H9 (cell line): ENCODE measurements at regions not wholly inside any gene's neighbourhood (a gene's known extent, or its start where the extent isn't known, plus 50 kb on each side); places are given as distances from the start of the nearest gene placed in this dataset.

Source experiments
- DNase-seq: peaks from one replicate; pipeline ENCODE4 v3.0.0-alpha.2; 2017
- H2AFZ ChIP-seq: one replicate; pipeline ENCODE4 v1.6.1; 2013; ENCODE audit warnings: mild to moderate bottlenecking, low read length, control low read depth, moderate library complexity
- H2AK5ac ChIP-seq: 2 replicates; pipeline ENCODE4 v1.6.1; 2013; ENCODE audit warnings: low read length, control low read depth, mixed read lengths; ENCODE audit not compliant: insufficient read length
- H2BK120ac ChIP-seq: one replicate; pipeline ENCODE4 v1.6.1; 2013; ENCODE audit warnings: low read depth, mild to moderate bottlenecking, low read length, control low read depth, inconsistent platforms; ENCODE audit not compliant: poor library complexity, severe bottlenecking
- H2BK12ac ChIP-seq: 2 replicates; pipeline ENCODE4 v1.6.1; 2013; ENCODE audit warnings: low read length, control low read depth, mixed read lengths, low read depth; ENCODE audit not compliant: insufficient read length
- H2BK15ac ChIP-seq: 2 replicates; pipeline ENCODE4 v1.6.1; 2013; ENCODE audit warnings: low read depth, low read length, control low read depth
- H2BK20ac ChIP-seq: one replicate; pipeline ENCODE4 v1.6.1; 2013; ENCODE audit warnings: low read depth, mild to moderate bottlenecking, low read length, control low read depth, inconsistent platforms; ENCODE audit not compliant: poor library complexity, severe bottlenecking
- H2BK5ac ChIP-seq: 2 replicates; pipeline ENCODE4 v1.6.1; 2013; ENCODE audit warnings: low read length, control low read depth, mixed read lengths; ENCODE audit not compliant: insufficient read length
- H3K14ac ChIP-seq: 2 replicates; pipeline ENCODE4 v1.6.1; 2013; ENCODE audit warnings: low read length, control low read depth; ENCODE audit not compliant: insufficient read depth
- H3K18ac ChIP-seq: 2 replicates; pipeline ENCODE4 v1.6.1; 2013; ENCODE audit warnings: low read depth, mild to moderate bottlenecking, mixed read lengths, low read length, control low read depth; ENCODE audit not compliant: insufficient read length
- H3K23ac ChIP-seq: 2 replicates; pipeline ENCODE4 v1.6.1; 2013; ENCODE audit warnings: low read length, control low read depth, mixed read lengths, low read depth; ENCODE audit not compliant: insufficient read length
- H3K23me2 ChIP-seq: 2 replicates; pipeline ENCODE4 v1.6.1; 2013; ENCODE audit warnings: low read depth, mild to moderate bottlenecking, mixed read lengths, low read length, control low read depth; ENCODE audit not compliant: insufficient read length, poor library complexity, severe bottlenecking
- H3K27ac ChIP-seq: 2 replicates; pipeline ENCODE4 v1.5.1; 2013; ENCODE audit warnings: low read length, control low read depth, mixed read lengths, low read depth; ENCODE audit not compliant: insufficient read length
- H3K27me3 ChIP-seq: 2 replicates; pipeline ENCODE4 v1.6.1; 2013; ENCODE audit warnings: low read length, control low read depth, inconsistent platforms; ENCODE audit not compliant: insufficient read depth
- H3K4ac ChIP-seq: 2 replicates; pipeline ENCODE4 v1.6.1; 2013; ENCODE audit warnings: low read depth, mild to moderate bottlenecking, control low read depth, inconsistent platforms, low read length, moderate library complexity
- H3K4me1 ChIP-seq: 2 replicates; pipeline ENCODE4 v1.6.1; 2013; ENCODE audit warnings: low read length, control low read depth, inconsistent platforms; ENCODE audit not compliant: insufficient read depth
- H3K4me2 ChIP-seq: 2 replicates; pipeline ENCODE4 v1.6.1; 2013; ENCODE audit warnings: low read length, control low read depth, mixed read lengths; ENCODE audit not compliant: insufficient read length, insufficient read depth
- H3K56ac ChIP-seq: 2 replicates; pipeline ENCODE4 v1.6.1; 2013; ENCODE audit warnings: low read depth, mild to moderate bottlenecking, mixed read lengths, low read length, control low read depth; ENCODE audit not compliant: insufficient read length
- H3K79me1 ChIP-seq: 2 replicates; pipeline ENCODE4 v1.6.1; 2013; ENCODE audit warnings: low read depth, mild to moderate bottlenecking, moderate library complexity, low read length, control low read depth, inconsistent platforms; ENCODE audit not compliant: insufficient read depth, poor library complexity, severe bottlenecking
- H3K79me2 ChIP-seq: 2 replicates; pipeline ENCODE4 v1.6.1; 2013; ENCODE audit warnings: low read length, control low read depth, inconsistent platforms; ENCODE audit not compliant: insufficient read depth
- H3K9ac ChIP-seq: 2 replicates; pipeline ENCODE4 v1.6.1; 2013; ENCODE audit warnings: low read length, control low read depth, mixed read lengths; ENCODE audit not compliant: insufficient read length; ENCODE audit errors: extremely low read depth
- H3K9me3 ChIP-seq: one replicate; pipeline ENCODE4 v1.6.1; 2013; ENCODE audit warnings: low read depth, low read length, inconsistent platforms; ENCODE audit not compliant: control insufficient read depth
- H3T11ph ChIP-seq: one replicate; pipeline ENCODE4 v1.6.1; 2013; ENCODE audit warnings: mild to moderate bottlenecking, low read length, control low read depth, inconsistent platforms
- H4K20me1 ChIP-seq: one replicate; pipeline ENCODE4 v1.6.1; 2013; ENCODE audit not compliant: control insufficient read depth, insufficient read length, insufficient read depth
- H4K5ac ChIP-seq: 2 replicates; pipeline ENCODE4 v1.6.1; 2013; ENCODE audit warnings: low read depth, mild to moderate bottlenecking, mixed read lengths, low read length, control low read depth; ENCODE audit not compliant: insufficient read length
- H4K8ac ChIP-seq: replicated peaks from 2 replicates; pipeline ENCODE4 v1.6.1; 2013; ENCODE audit warnings: low read length, control low read depth, mixed read lengths, low read depth; ENCODE audit not compliant: insufficient read length
- H4K91ac ChIP-seq: 2 replicates; pipeline ENCODE4 v1.6.1; 2013; ENCODE audit warnings: low read depth, mild to moderate bottlenecking, moderate library complexity, mixed read lengths, low read length, control low read depth; ENCODE audit not compliant: insufficient read length
- H3K27ac Mint-ChIP-seq, 3 experiments: 2 replicates in 2 of 3; 3 replicates in 1 of 3; pipeline ENCODE4 v1.8.0; 2020 to 2021; ENCODE audit warnings: mixed read lengths in 3 of 3, mild to moderate bottlenecking in 1 of 3, moderate library complexity in 1 of 3
- H3K27me3 Mint-ChIP-seq: 2 replicates; pipeline ENCODE4 v1.8.0; 2021; ENCODE audit warnings: low read depth, mild to moderate bottlenecking, moderate library complexity, mixed read lengths
- H3K36me3 Mint-ChIP-seq, 3 experiments: 2 replicates in 2 of 3; 3 replicates in 1 of 3; pipeline ENCODE4 v1.8.0; 2020 to 2021; ENCODE audit warnings: low read depth in 3 of 3, mixed read lengths in 3 of 3; ENCODE audit not compliant: insufficient read depth in 1 of 3
- H3K4me1 Mint-ChIP-seq, 2 experiments: 2 replicates each; pipeline ENCODE4 v1.8.0; 2020; ENCODE audit warnings: mixed read lengths in 2 of 2
- H3K4me3 Mint-ChIP-seq, 2 experiments: 2 replicates in 1 of 2; 3 replicates in 1 of 2; pipeline ENCODE4 v1.8.0; 2020 to 2021; ENCODE audit warnings: mild to moderate bottlenecking in 2 of 2, mixed read lengths in 2 of 2, moderate library complexity in 1 of 2
- H3K9me3 Mint-ChIP-seq, 2 experiments: 2 replicates in 1 of 2; 3 replicates in 1 of 2; pipeline ENCODE4 v1.8.0; 2020; ENCODE audit warnings: mild to moderate bottlenecking in 2 of 2, mixed read lengths in 2 of 2, moderate library complexity in 1 of 2
- WGBS: extraction: QIAGEN DNeasy Blood & Tissue Kit; methylation state at CpG from one replicate; pipeline ENCODE4 v1.1.7; 2013; ENCODE audit warnings: missing lambda C conversion rate, low lambda C conversion rate, mixed read lengths; ENCODE audit not compliant: insufficient read length; ENCODE audit errors: extremely low coverage; 5-methylcytosine and 5-hydroxymethylcytosine counted together
- TF ChIP-seq, protein P1 (sequence below): fragments of 200-600 bp; sonication (generic); conservative IDR thresholded peaks from 3 replicates; pipeline ENCODE4 v1.8.0; 2021; ENCODE audit warnings: antibody characterized with exemption, mild to moderate bottlenecking

GRCh38 chr3:34828847-34829246 lies 810.5 kb upstream of the ARPP21 start:
- H3K4me1 Mint-ChIP-seq: peaks cover 4 to 6% of the 10 kb centered on the region in 2 experiments
- H3K79me2 ChIP-seq: no peaks in the 10 kb centered on the region
- no peak overlapping the region for H3K18ac ChIP-seq
- H3K27ac Mint-ChIP-seq: no peak overlapping the region
- no peaks in the 10 kb centered on the region for H3K36me3 Mint-ChIP-seq
- no peaks in the 10 kb centered on the region for H3K27me3 ChIP-seq
- H2BK120ac ChIP-seq: no peak overlapping the region
- no peaks in the 10 kb centered on the region for H4K20me1 ChIP-seq
- H2BK12ac ChIP-seq: no peak overlapping the region
- H3K79me1 ChIP-seq: no peaks in the 10 kb centered on the region
- no peak for DNase-seq
- no peak overlapping the region for H4K91ac ChIP-seq
- H2BK5ac ChIP-seq: no peak overlapping the region
- WGBS: no CpG with 5 or more reads among the region's 2 CpGs
- no peaks in the 10 kb centered on the region for H3K4me1 ChIP-seq
- H2BK15ac ChIP-seq: no peak overlapping the region
- H3K9me3 ChIP-seq: no peaks in the 10 kb centered on the region
- H3K4ac ChIP-seq: no peak overlapping the region
- H3K27me3 Mint-ChIP-seq: no peaks in the 10 kb centered on the region
- H3T11ph ChIP-seq: no peak overlapping the region
- no peak overlapping the region for H3K27ac ChIP-seq
- no peak overlapping the region for H3K4me3 Mint-ChIP-seq
- no peak overlapping the region for H3K4me2 ChIP-seq
- no peak overlapping the region for H2AK5ac ChIP-seq
- H3K9ac ChIP-seq: no peak overlapping the region
- no peaks in the 10 kb centered on the region; a peak in 1 of 5 replicates for H3K9me3 Mint-ChIP-seq
- TF ChIP-seq, protein P1, sequence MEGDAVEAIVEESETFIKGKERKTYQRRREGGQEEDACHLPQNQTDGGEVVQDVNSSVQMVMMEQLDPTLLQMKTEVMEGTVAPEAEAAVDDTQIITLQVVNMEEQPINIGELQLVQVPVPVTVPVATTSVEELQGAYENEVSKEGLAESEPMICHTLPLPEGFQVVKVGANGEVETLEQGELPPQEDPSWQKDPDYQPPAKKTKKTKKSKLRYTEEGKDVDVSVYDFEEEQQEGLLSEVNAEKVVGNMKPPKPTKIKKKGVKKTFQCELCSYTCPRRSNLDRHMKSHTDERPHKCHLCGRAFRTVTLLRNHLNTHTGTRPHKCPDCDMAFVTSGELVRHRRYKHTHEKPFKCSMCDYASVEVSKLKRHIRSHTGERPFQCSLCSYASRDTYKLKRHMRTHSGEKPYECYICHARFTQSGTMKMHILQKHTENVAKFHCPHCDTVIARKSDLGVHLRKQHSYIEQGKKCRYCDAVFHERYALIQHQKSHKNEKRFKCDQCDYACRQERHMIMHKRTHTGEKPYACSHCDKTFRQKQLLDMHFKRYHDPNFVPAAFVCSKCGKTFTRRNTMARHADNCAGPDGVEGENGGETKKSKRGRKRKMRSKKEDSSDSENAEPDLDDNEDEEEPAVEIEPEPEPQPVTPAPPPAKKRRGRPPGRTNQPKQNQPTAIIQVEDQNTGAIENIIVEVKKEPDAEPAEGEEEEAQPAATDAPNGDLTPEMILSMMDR: no peak
- H4K5ac ChIP-seq: no peak overlapping the region
- H4K8ac ChIP-seq: no peak overlapping the region
- H3K14ac ChIP-seq: no peak overlapping the region
- no peak overlapping the region for H3K23ac ChIP-seq
- H3K23me2 ChIP-seq: no peaks in the 10 kb centered on the region
- H2BK20ac ChIP-seq: no peak overlapping the region
- no peak overlapping the region for H2AFZ ChIP-seq
- no peak overlapping the region for H3K56ac ChIP-seq
